ENCODE measurements at regions not wholly inside any gene's neighbourhood (a gene's known extent, or its start where the extent isn't known, plus 50 kb on each side); places are given as distances from the start of the nearest gene placed in this dataset.

DNA sequence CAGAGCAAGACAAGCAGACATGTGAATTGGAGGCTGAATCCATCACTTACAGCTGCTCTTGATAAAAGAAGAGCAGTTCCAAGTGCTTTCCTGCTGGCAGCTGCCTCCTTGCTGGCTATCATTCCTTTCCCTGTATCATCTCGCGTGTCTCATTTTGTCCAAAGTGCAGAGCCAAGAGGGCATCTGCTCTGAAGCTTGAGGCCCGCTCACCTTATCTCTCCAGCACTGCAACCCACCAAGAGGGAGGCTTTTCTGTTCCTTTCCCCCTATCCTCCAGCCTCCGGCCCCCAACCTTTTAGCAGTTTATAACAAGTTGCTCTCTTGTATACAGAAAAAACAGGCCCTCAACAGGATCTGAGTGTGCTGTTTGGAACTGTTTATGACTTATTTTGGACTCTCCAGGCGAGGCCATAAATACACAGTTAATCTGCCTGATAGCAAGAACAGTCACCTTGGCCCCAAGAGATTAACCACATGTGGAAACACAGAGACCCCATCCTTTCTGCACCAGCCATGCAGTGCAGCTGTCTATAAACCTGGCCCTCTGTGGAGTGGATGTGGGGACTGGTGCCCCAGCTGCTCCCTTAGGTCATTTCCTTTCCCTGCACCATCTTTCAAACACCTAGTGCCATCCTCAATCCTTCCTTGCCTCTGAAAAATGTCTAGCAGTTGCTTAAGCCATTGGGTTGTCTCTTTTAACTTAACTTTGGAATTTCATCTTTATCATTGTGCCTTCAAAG lies 172.5 kb upstream of the FERMT1 start:
- intact Hi-C loops (cut with micrococcal nuclease), result no loop called here

DNA sequence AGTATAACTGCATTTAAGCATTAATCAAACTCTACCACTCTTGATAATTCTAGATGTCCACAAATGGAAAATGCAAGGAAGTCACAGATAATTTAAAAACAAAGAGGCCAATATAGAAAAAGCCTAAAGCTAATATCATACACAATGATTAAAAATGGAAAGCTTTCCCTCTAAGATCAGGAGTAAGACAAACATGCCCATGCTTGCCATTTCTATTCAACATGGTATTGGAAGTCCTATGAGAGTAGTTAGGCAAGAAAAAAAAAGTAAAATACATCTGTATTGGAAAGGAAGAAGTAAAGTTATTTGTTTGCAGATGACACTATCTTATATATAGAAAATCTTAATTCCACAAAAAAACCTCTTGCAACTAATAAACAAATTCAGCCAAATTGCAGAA lies 164.6 kb upstream of the FERMT1 start:
- Histone ChIP-seq H3K4me1 (ENCODE audit: control insufficient read depth in 1 of 2, insufficient read depth in 2 of 2, low read length in 2 of 2) (no peaks in the 10 kb centered on the region), H3K27ac (ENCODE audit: low read depth, low read length) (no peak overlapping the region), H3K4me2 (ENCODE audit: low read length) (no peak overlapping the region), H3K9me2 (ENCODE audit: insufficient read depth) (no peaks in the 10 kb centered on the region), H3K9ac (ENCODE audit: low read length) (no peak overlapping the region), H3K79me2 (ENCODE audit: insufficient read depth, low read length) (no peaks in the 10 kb centered on the region), H2AFZ (ENCODE audit: low read depth, low read length, poor library complexity, severe bottlenecking) (no peak overlapping the region), H3K9me3 (ENCODE audit: control insufficient read depth in 1 of 2, insufficient read depth in 1 of 2, low read depth in 1 of 2, low read length in 2 of 2) (peaks cover 0 to 8% of the 10 kb centered on the region in 2 experiments; a peak in 1 of 4 replicates), H3K4me3 (replicated peaks in 1 of 2; ENCODE audit: low read depth in 1 of 2, low read length in 2 of 2) (no peak overlapping the region), H4K20me1 (ENCODE audit: insufficient read depth) (no peaks in the 10 kb centered on the region), H3K36me3 (ENCODE audit: control insufficient read depth in 1 of 2, insufficient read depth in 2 of 2, low read length in 2 of 2) (no peaks in the 10 kb centered on the region), H3K27me3 (ENCODE audit: insufficient read depth, low read length) (no peaks in the 10 kb centered on the region)
- ATAC-seq, result no peak
- intact Hi-C loops (cut with micrococcal nuclease), result no loop called here
- no peak for DNase-seq (ENCODE audit: low read depth, low spot score)
- RAD21 ChIA-PET (ENCODE audit: low non-redundant PET in 1 of 2, low total read pairs in 2 of 2, uncharacterized antibody in 2 of 2, unreplicated experiment in 2 of 2), result no interaction called here
- no TSS peak for BruUV-seq (replicated peaks)
- POLR2A ChIA-PET, result no interaction called here
- CTCF ChIA-PET, result no interaction called here
- TF ChIP-seq SP1 (IDR thresholded peaks at IDR 0.05; ENCODE audit: low read depth), result no peak
- TF ChIP-seq ZFX (IDR thresholded peaks at IDR 0.05), result no peak
- TF ChIP-seq CTCF (IDR thresholded peaks at IDR 0.05 in 2 of 3, conservative IDR thresholded peaks at IDR 0.05 in 1 of 3; ENCODE audit: borderline replicate concordance in 1 of 3, insufficient read depth in 1 of 3, low read depth in 2 of 3, low read length in 2 of 3), result no peak
- TF ChIP-seq, protein P1, sequence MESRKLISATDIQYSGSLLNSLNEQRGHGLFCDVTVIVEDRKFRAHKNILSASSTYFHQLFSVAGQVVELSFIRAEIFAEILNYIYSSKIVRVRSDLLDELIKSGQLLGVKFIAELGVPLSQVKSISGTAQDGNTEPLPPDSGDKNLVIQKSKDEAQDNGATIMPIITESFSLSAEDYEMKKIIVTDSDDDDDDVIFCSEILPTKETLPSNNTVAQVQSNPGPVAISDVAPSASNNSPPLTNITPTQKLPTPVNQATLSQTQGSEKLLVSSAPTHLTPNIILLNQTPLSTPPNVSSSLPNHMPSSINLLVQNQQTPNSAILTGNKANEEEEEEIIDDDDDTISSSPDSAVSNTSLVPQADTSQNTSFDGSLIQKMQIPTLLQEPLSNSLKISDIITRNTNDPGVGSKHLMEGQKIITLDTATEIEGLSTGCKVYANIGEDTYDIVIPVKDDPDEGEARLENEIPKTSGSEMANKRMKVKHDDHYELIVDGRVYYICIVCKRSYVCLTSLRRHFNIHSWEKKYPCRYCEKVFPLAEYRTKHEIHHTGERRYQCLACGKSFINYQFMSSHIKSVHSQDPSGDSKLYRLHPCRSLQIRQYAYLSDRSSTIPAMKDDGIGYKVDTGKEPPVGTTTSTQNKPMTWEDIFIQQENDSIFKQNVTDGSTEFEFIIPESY (IDR thresholded peaks at IDR 0.05; ENCODE audit: extremely low read depth, insufficient replicate concordance, low read length), result no peak
- TF ChIP-seq CBX3 (IDR thresholded peaks at IDR 0.05; ENCODE audit: low read depth), result no peak
- no peak for TF ChIP-seq MAX (IDR thresholded peaks at IDR 0.05)
- TF ChIP-seq ELF1 (IDR thresholded peaks at IDR 0.05; ENCODE audit: borderline replicate concordance, low read depth), result no peak
- TF ChIP-seq YY1 (IDR thresholded peaks at IDR 0.05; ENCODE audit: extremely low read depth, insufficient replicate concordance, low read depth, low read length), result no peak
- TF ChIP-seq FOSL1 (IDR thresholded peaks at IDR 0.05; ENCODE audit: low read depth), result no peak
- TF ChIP-seq EZH2 (IDR thresholded peaks at IDR 0.05), result no peak
- no peak for TF ChIP-seq TCF7L2 (IDR thresholded peaks at IDR 0.05; ENCODE audit: borderline replicate concordance, extremely low read depth, insufficient read depth, insufficient read length)
- TF ChIP-seq ZNF274 (IDR thresholded peaks at IDR 0.05; ENCODE audit: low read depth, low read length), result no peak

More for the DNA sequence above, 172.5 kb upstream of the FERMT1 start:
- RAD21 ChIA-PET (ENCODE audit: low non-redundant PET in 1 of 2, low total read pairs in 2 of 2, uncharacterized antibody in 2 of 2, unreplicated experiment in 2 of 2), result no interaction called here
- POLR2A ChIA-PET, result no interaction called here
- TF ChIP-seq FOSL1 (IDR thresholded peaks at IDR 0.05; ENCODE audit: low read depth) (no peak), CBX3 (IDR thresholded peaks at IDR 0.05; ENCODE audit: low read depth) (no peak), MAX (IDR thresholded peaks at IDR 0.05) (no peak), ELF1 (IDR thresholded peaks at IDR 0.05; ENCODE audit: borderline replicate concordance, low read depth) (no peak), ZNF274 (IDR thresholded peaks at IDR 0.05; ENCODE audit: low read depth, low read length) (no peak), RAD21 (IDR thresholded peaks at IDR 0.05; ENCODE audit: low read depth) (no peak), EZH2 (IDR thresholded peaks at IDR 0.05) (no peak), POLR2AphosphoS5 (IDR thresholded peaks at IDR 0.05; ENCODE audit: low read depth, low read length) (no peak)
- CTCF ChIA-PET, result no interaction called here
- Histone ChIP-seq H4K20me1 (ENCODE audit: insufficient read depth) (no peaks in the 10 kb centered on the region), H3K9ac (ENCODE audit: low read length) (no peak overlapping the region), H3K9me2 (ENCODE audit: insufficient read depth) (no peaks in the 10 kb centered on the region), H3K4me2 (ENCODE audit: low read length) (no peak overlapping the region), H2AFZ (ENCODE audit: low read depth, low read length, poor library complexity, severe bottlenecking) (no peak overlapping the region), H3K27me3 (ENCODE audit: insufficient read depth, low read length) (no peaks in the 10 kb centered on the region), H3K4me3 (replicated peaks in 1 of 2; ENCODE audit: low read depth in 1 of 2, low read length in 2 of 2) (no peak overlapping the region), H3K27ac (ENCODE audit: low read depth, low read length) (no peak overlapping the region), H3K9me3 (ENCODE audit: control insufficient read depth in 1 of 2, insufficient read depth in 1 of 2, low read depth in 1 of 2, low read length in 2 of 2) (no peaks in the 10 kb centered on the region), H3K79me2 (ENCODE audit: insufficient read depth, low read length) (no peaks in the 10 kb centered on the region), H3K36me3 (ENCODE audit: control insufficient read depth in 1 of 2, insufficient read depth in 2 of 2, low read length in 2 of 2) (no peaks in the 10 kb centered on the region), H3K4me1 (ENCODE audit: control insufficient read depth in 1 of 2, insufficient read depth in 2 of 2, low read length in 2 of 2) (no peaks in the 10 kb centered on the region)
- BruUV-seq (replicated peaks), result no TSS peak
- ATAC-seq (no peak), DNase-seq (ENCODE audit: low read depth, low spot score) (no peak)

Measured in HCT116 (cell line).